Trophoblast cell (in vitro differentiated cells and primary cell): ENCODE measurements at regions not wholly inside any gene's neighbourhood (a gene's known extent, or its start where the extent isn't known, plus 50 kb on each side); places are given as distances from the start of the nearest gene placed in this dataset.

Experiments used
- DNase-seq, 2 donors: peaks; one replicate each; pipeline ENCODE4 v3.0.0-alpha.2; 2016
- H2AFZ ChIP-seq: 2 replicates; pipeline ENCODE4 v1.6.1; 2013; ENCODE audit warnings: low read length, moderate library complexity, mild to moderate bottlenecking; ENCODE audit not compliant: insufficient read depth, poor library complexity
- H2AK5ac ChIP-seq: 2 replicates; pipeline ENCODE4 v1.6.1; 2013; ENCODE audit warnings: mild to moderate bottlenecking, low read length
- H2BK120ac ChIP-seq: 2 replicates; pipeline ENCODE4 v1.6.1; 2013; ENCODE audit warnings: low read length, mild to moderate bottlenecking, moderate library complexity; ENCODE audit not compliant: insufficient read depth, poor library complexity
- H2BK12ac ChIP-seq: 2 replicates; pipeline ENCODE4 v1.6.1; 2013; ENCODE audit warnings: mild to moderate bottlenecking, low read length, moderate library complexity
- H2BK5ac ChIP-seq: 2 replicates; pipeline ENCODE4 v1.6.1; 2013; ENCODE audit warnings: low read length, low read depth, moderate library complexity, mild to moderate bottlenecking; ENCODE audit not compliant: poor library complexity
- H3K14ac ChIP-seq: 2 replicates; pipeline ENCODE4 v1.6.1; 2013; ENCODE audit warnings: mild to moderate bottlenecking, low read length
- H3K18ac ChIP-seq: 2 replicates; pipeline ENCODE4 v1.6.1; 2013; ENCODE audit warnings: mild to moderate bottlenecking, low read length
- H3K23ac ChIP-seq: 2 replicates; pipeline ENCODE4 v1.6.1; 2013; ENCODE audit warnings: low read length
- H3K27ac ChIP-seq: 2 replicates; pipeline ENCODE4 v1.5.1; 2013; ENCODE audit warnings: low read depth, mild to moderate bottlenecking, inconsistent platforms, low read length, moderate library complexity
- H3K27me3 ChIP-seq: 2 replicates; pipeline ENCODE4 v1.6.1; 2013; ENCODE audit warnings: inconsistent platforms, mild to moderate bottlenecking, low read length, moderate library complexity; ENCODE audit not compliant: insufficient read depth
- H3K36me3 ChIP-seq, 2 experiments: 1 replicate in 1 of 2; 2 replicates in 1 of 2; pipeline ENCODE4 v1.6.1; 2013; ENCODE audit warnings: low read length in 2 of 2, mild to moderate bottlenecking in 2 of 2, moderate library complexity in 1 of 2; ENCODE audit not compliant: insufficient read depth in 2 of 2, control insufficient read depth in 1 of 2
- H3K4ac ChIP-seq: 2 replicates; pipeline ENCODE4 v1.6.1; 2013; ENCODE audit warnings: low read depth, mild to moderate bottlenecking, low read length, moderate library complexity
- H3K4me1 ChIP-seq, 2 experiments: 1 replicate in 1 of 2; 2 replicates in 1 of 2; pipeline ENCODE4 v1.6.1; 2013; ENCODE audit warnings: low read length in 2 of 2, mild to moderate bottlenecking in 2 of 2, moderate library complexity in 1 of 2; ENCODE audit not compliant: insufficient read depth in 2 of 2, control insufficient read depth in 1 of 2
- H3K4me2 ChIP-seq: 2 replicates; pipeline ENCODE4 v1.6.1; 2013; ENCODE audit warnings: inconsistent platforms, mild to moderate bottlenecking, low read length, moderate library complexity
- H3K4me3 ChIP-seq: 2 replicates; pipeline ENCODE4 v1.5.1; 2013; ENCODE audit warnings: mild to moderate bottlenecking, low read depth, low read length, inconsistent platforms
- H3K79me1 ChIP-seq: one replicate; pipeline ENCODE4 v1.6.1; 2013; ENCODE audit warnings: low read length
- H3K79me2 ChIP-seq: 2 replicates; pipeline ENCODE4 v1.6.1; 2013; ENCODE audit warnings: low read length, mild to moderate bottlenecking; ENCODE audit not compliant: control insufficient read depth, insufficient read depth, poor library complexity
- H3K9ac ChIP-seq: 2 replicates; pipeline ENCODE4 v1.6.1; 2013; ENCODE audit warnings: mild to moderate bottlenecking, low read length
- H3K9me3 ChIP-seq: 2 replicates; pipeline ENCODE4 v1.6.1; 2013; ENCODE audit warnings: low read depth, mild to moderate bottlenecking, control low read depth, inconsistent platforms, low read length; ENCODE audit not compliant: insufficient read depth
- H4K12ac ChIP-seq: 2 replicates; pipeline ENCODE4 v1.6.1; 2013; ENCODE audit warnings: low read depth, mild to moderate bottlenecking, low read length, moderate library complexity
- H4K8ac ChIP-seq: 2 replicates; pipeline ENCODE4 v1.6.1; 2013; ENCODE audit warnings: low read depth, mild to moderate bottlenecking, low read length, moderate library complexity
- H4K91ac ChIP-seq: one replicate; pipeline ENCODE4 v1.6.1; 2013; ENCODE audit warnings: low read depth, mild to moderate bottlenecking, low read length, moderate library complexity
- whole genome bisulfite sequencing: extraction: QIAGEN DNeasy Blood & Tissue Kit; methylation state at CpG from one replicate; pipeline ENCODE4 v1.1.7; 2013; ENCODE audit warnings: missing lambda C conversion rate; ENCODE audit not compliant: insufficient read length, insufficient coverage; ENCODE audit errors: extremely low coverage; 5-methylcytosine and 5-hydroxymethylcytosine counted together

GRCh38 chr1:37294529-37294928, 179.9 kb upstream of the ZC3H12A start:
- no peak overlapping the region for H3K4me3 ChIP-seq
- no peaks in the 10 kb centered on the region for H3K36me3 ChIP-seq
- no peaks in the 10 kb centered on the region for H3K79me1 ChIP-seq
- no peaks in the 10 kb centered on the region for H3K27me3 ChIP-seq
- no peak overlapping the region for H2BK120ac ChIP-seq
- no peak overlapping the region for H3K23ac ChIP-seq
- WGBS, result no CpG with 5 or more reads among the region's 6 CpGs
- H2BK12ac ChIP-seq, result no peak overlapping the region
- no peak overlapping the region for H3K9ac ChIP-seq
- H2AFZ ChIP-seq, result no peak overlapping the region
- no peak overlapping the region for H2BK5ac ChIP-seq
- H4K8ac ChIP-seq, result no peak overlapping the region
- no peak overlapping the region for H3K4me2 ChIP-seq
- no peak for DNase-seq
- no peaks in the 10 kb centered on the region for H3K4me1 ChIP-seq
- H4K12ac ChIP-seq, result no peak overlapping the region
- H3K18ac ChIP-seq, result no peak overlapping the region
- no peak overlapping the region for H3K27ac ChIP-seq
- no peaks in the 10 kb centered on the region for H3K79me2 ChIP-seq
- H4K91ac ChIP-seq, result no peak overlapping the region
- no peak overlapping the region for H2AK5ac ChIP-seq
- H3K14ac ChIP-seq, result no peak overlapping the region
- no peak overlapping the region for H3K4ac ChIP-seq
- no peaks in the 10 kb centered on the region for H3K9me3 ChIP-seq

GRCh38 chr1:37298769-37299168, 175.6 kb upstream of the ZC3H12A start:
- no peak overlapping the region for H3K4me3 ChIP-seq
- H3K14ac ChIP-seq, result no peak overlapping the region
- no peaks in the 10 kb centered on the region for H3K9me3 ChIP-seq
- H2AFZ ChIP-seq, result no peak overlapping the region
- H4K91ac ChIP-seq, result no peak overlapping the region
- H3K27ac ChIP-seq, result no peak overlapping the region
- H3K4ac ChIP-seq, result no peak overlapping the region
- DNase-seq, result no peak
- H4K12ac ChIP-seq, result no peak overlapping the region
- WGBS, result no CpG with 5 or more reads among the region's 6 CpGs
- H3K79me1 ChIP-seq, result no peaks in the 10 kb centered on the region
- H3K36me3 ChIP-seq, result no peaks in the 10 kb centered on the region
- no peak overlapping the region for H3K23ac ChIP-seq
- H3K27me3 ChIP-seq, result no peaks in the 10 kb centered on the region
- H2BK5ac ChIP-seq, result no peak overlapping the region
- no peak overlapping the region for H3K9ac ChIP-seq
- no peak overlapping the region for H2BK120ac ChIP-seq
- no peaks in the 10 kb centered on the region for H3K79me2 ChIP-seq
- H2AK5ac ChIP-seq, result no peak overlapping the region
- no peaks in the 10 kb centered on the region for H3K4me1 ChIP-seq
- H3K4me2 ChIP-seq, result no peak overlapping the region
- H4K8ac ChIP-seq, result no peak overlapping the region
- no peak overlapping the region for H2BK12ac ChIP-seq
- H3K18ac ChIP-seq, result no peak overlapping the region

DNA sequence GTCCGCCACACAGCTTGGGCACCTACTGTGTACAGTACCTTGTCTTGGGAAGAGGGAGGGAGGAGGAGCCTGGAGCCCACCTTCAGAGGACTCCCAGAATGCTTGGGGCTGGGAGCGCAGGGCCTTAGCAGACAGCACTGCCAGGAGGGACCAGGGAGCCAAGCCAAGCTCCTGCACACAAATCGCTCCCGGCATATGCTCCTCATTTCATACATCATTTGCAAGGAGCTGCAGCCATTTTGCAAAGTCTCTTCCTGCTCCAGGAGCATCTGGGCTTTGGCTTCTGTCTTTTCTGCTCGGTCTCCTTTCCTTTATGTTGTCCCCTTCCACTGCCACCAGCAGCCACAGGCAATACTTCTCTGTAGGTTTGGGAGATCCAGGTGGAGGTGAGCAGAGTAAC, 175.2 kb upstream of the ZC3H12A start:
- Histone ChIP-seq H3K23ac (no peak overlapping the region), H3K36me3 (no peaks in the 10 kb centered on the region), H4K12ac (no peak overlapping the region), H3K4ac (no peak overlapping the region), H2AFZ (no peak overlapping the region), H3K4me3 (no peak overlapping the region), H3K4me1 (no peaks in the 10 kb centered on the region), H2BK5ac (no peak overlapping the region), H3K18ac (no peak overlapping the region), H2BK120ac (no peak overlapping the region), H3K27me3 (no peaks in the 10 kb centered on the region), H3K4me2 (no peak overlapping the region), H2BK12ac (no peak overlapping the region), H3K27ac (no peak overlapping the region), H3K79me2 (no peaks in the 10 kb centered on the region), H4K91ac (no peak overlapping the region), H3K79me1 (no peaks in the 10 kb centered on the region), H3K9ac (no peak overlapping the region), H4K8ac (no peak overlapping the region), H3K9me3 (no peaks in the 10 kb centered on the region), H2AK5ac (no peak overlapping the region), H3K14ac (no peak overlapping the region)
- WGBS, result no CpG with 5 or more reads among the region's 5 CpGs
- no peak for DNase-seq

DNA sequence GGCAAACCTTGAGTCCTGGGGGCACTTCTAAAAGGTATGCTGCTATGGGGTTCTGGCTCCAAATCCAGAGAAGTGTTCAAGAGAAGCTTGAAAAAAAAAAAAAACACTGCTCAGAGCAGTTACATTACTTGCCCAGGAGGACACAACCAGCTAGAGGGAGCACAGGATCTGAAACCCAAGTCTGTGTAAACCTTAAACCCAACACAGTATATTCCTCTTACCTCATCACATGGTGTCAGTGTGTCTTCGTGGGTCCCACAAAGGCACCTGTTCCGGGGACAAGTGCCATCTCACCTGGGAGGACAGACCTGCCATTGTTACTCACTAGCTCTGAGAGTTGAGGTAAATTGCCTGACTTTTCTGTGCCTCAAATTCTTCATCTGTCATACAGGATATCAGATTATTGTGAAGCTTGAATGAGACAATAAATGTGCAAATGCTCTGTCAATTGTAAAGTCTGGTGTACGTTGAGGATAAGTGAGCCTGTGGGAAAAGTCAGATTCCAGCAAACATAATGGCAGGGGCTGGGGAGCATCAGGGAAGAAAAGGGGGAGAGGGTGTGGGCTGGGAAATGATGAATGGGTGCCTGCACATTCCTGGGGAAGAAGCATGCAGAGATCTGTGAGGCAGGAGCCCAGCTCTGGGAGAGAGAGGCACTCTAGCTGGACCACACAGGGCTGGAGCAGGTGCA, 170.4 kb upstream of the ZC3H12A start:
- Histone ChIP-seq H2BK5ac (no peak overlapping the region), H4K8ac (no peak overlapping the region)
- whole genome bisulfite sequencing, result no CpG with 5 or more reads among the region's 3 CpGs

More for the DNA sequence above, 170.4 kb upstream of the ZC3H12A start:
- H2AK5ac ChIP-seq, result no peak overlapping the region
- H3K14ac ChIP-seq, result no peak overlapping the region
- no peak overlapping the region for H2AFZ ChIP-seq
- no peak overlapping the region for H2BK12ac ChIP-seq
- H3K18ac ChIP-seq, result no peak overlapping the region
- no peak overlapping the region for H3K4ac ChIP-seq
- no peak for DNase-seq
- no peak overlapping the region for H4K91ac ChIP-seq
- no peaks in the 10 kb centered on the region for H3K36me3 ChIP-seq
- no peak overlapping the region for H3K27ac ChIP-seq
- no peak overlapping the region for H3K23ac ChIP-seq
- no peak overlapping the region for H3K4me2 ChIP-seq
- no peaks in the 10 kb centered on the region for H3K9me3 ChIP-seq
- no peaks in the 10 kb centered on the region for H3K27me3 ChIP-seq
- no peak overlapping the region for H3K4me3 ChIP-seq
- H2BK120ac ChIP-seq, result no peak overlapping the region
- no peak overlapping the region for H3K9ac ChIP-seq
- no peaks in the 10 kb centered on the region for H3K79me2 ChIP-seq
- no peaks in the 10 kb centered on the region for H3K79me1 ChIP-seq
- H4K12ac ChIP-seq, result no peak overlapping the region
- no peaks in the 10 kb centered on the region for H3K4me1 ChIP-seq
